ENCODE measurements at regions not wholly inside any gene's neighbourhood (a gene's known extent, or its start where the extent isn't known, plus 50 kb on each side); places are given as distances from the start of the nearest gene placed in this dataset.

DNA sequence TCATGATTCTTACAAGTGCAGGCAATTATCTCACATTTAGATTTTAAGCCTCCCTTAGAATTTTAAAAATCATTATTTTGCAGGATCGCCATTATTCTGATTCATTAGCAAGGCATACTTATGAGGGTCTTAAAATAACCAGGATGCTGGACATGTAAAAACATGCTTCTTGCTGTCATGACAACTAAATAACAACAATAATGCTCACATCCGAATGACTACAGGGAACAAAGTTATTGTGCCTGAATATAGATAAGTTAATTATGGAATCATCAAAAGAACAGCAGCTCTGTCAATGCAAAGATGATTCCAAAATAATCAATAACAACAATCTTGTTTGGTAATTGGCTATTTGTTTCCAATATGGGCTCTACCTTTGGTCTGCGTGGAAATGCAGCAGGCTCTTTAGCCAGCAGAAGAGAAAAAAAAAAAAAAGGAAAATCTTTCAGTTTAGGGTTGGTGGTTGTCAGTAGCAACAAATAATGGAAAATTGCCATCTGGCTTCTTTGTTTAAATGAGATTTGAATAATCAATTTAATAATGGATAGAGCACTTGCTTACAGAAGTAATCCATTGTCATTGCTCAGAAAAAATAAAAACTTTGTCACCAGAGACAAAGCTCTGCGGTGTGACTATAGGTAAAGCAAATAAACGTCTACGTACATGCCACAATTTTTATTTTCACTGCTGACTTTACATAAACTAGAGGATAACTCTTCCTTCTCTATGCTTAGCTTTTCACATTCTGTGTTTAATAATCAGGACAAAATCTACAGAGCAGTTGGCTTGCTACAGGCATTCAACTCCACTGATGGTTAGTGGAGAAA, 468.9 kb upstream of the TSHZ3 start:
- DNase-seq (ENCODE audit: low read depth), result no peak
- H3K4me3 ChIP-seq (ENCODE audit: low read depth, low read length), result no peak overlapping the region
- TF ChIP-seq, protein P1, sequence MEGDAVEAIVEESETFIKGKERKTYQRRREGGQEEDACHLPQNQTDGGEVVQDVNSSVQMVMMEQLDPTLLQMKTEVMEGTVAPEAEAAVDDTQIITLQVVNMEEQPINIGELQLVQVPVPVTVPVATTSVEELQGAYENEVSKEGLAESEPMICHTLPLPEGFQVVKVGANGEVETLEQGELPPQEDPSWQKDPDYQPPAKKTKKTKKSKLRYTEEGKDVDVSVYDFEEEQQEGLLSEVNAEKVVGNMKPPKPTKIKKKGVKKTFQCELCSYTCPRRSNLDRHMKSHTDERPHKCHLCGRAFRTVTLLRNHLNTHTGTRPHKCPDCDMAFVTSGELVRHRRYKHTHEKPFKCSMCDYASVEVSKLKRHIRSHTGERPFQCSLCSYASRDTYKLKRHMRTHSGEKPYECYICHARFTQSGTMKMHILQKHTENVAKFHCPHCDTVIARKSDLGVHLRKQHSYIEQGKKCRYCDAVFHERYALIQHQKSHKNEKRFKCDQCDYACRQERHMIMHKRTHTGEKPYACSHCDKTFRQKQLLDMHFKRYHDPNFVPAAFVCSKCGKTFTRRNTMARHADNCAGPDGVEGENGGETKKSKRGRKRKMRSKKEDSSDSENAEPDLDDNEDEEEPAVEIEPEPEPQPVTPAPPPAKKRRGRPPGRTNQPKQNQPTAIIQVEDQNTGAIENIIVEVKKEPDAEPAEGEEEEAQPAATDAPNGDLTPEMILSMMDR (IDR thresholded peaks at IDR 0.05; ENCODE audit: insufficient read depth, low read length), result no peak

DNA sequence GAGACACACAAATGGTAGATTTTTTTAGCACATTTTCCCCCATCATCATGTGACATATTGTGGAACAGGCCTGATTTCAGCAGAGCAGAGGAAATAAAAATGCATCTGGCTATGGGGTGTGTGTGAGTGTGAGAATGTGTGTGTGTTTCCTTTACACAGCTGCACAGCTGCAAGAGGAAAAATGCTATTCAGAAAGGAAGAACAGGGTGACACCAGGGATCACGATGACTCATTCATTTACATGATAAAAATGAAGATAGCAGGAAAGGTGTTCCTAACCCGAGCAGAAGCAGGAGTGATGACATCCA, 469.5 kb upstream of the TSHZ3 start:
- no peak overlapping the region for H3K4me3 ChIP-seq (ENCODE audit: low read depth, low read length)
- TF ChIP-seq, protein P1 (IDR thresholded peaks at IDR 0.05; ENCODE audit: insufficient read depth, low read length), result no peak
- DNase-seq (ENCODE audit: low read depth), result no peak

DNA sequence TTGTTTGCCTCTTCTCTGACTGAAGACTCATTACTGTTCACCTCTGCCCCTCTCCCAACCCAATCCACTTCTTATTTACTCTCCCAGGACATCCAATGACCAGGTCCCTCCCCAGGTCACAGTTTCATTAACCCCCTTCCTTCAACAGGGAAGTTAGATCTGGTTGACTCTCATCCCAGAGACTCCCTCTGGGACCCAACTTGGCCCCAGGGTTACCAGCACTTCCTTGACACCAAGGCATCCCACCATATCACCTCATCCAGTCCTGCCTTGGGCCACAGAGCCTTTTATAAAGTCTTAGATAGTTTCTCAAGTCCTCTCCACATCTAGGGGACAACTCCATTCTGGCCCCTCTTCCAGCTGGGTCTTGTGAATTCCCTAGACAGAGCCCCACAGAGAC, 470.6 kb upstream of the TSHZ3 start:
- no peak overlapping the region for H3K4me3 ChIP-seq (ENCODE audit: low read depth, low read length)
- DNase-seq (ENCODE audit: low read depth), result no peak
- TF ChIP-seq, protein P1 (IDR thresholded peaks at IDR 0.05; ENCODE audit: insufficient read depth, low read length), result no peak

DNA sequence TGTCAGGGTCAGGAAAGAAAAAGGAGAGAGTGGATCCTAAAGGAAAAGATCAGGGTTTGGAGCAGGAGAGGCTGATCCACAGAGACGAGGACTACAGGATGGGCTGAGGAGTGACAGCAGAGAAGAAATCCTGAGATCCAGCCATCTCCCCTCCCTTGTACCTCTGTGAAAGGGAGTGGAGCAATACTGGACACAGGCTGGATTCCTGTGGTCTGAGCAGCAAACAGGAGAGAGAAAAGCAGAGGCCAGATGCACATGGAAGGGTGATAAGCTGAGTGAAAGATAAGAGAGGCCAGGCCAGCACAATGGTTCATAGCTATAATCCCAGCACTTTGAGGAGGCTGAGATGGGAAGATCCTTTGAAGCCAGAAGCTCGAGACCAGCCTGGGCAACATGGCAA, 472.1 kb upstream of the TSHZ3 start:
- no peak for DNase-seq (ENCODE audit: low read depth)
- H3K4me3 ChIP-seq (ENCODE audit: low read depth, low read length), result no peak overlapping the region
- TF ChIP-seq, protein P1 (IDR thresholded peaks at IDR 0.05; ENCODE audit: insufficient read depth, low read length), result no peak

DNA sequence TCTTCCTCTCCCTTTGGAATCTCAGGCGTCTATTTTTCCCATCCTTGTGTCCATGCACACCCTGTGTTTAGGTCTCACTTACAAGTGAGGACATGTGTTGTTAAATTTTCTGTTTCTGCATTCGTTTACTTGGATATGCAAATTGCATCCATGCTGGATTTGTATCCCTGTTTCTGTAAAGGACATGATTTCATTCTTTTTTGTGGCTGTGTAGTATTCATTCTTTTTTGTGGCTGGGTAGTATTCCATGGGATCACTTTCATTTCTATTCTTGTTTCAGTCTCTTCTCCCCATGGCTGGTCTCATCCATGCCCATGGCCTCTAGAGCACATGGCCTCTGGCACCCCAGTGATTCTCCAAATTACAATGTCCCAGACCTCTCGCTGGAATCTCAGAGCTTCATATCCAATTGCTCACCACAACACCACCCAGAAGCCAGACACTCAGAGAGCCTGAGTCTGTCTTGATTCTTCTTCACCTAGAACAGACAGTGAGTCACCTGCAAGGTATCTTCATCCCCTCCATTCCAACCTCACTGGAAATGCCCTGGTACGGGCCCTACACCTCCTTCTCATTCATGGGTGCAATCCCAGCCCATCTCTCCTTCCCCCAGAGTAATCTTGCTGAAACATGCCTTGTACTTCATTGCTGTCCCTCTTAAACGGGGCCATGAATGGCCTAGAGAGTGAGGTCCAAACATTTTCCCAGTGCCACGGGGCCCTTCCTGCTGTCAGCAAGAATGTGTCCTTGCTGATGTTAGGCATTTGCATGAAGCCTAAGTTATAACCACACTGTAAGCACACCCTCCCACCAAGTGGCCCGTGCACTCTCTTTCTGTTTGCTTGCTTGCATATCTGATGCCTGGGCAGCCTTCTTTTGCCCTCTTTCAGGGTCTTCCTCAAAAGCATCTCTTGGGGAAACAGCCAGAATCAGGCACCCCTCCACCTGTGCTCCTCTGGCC, 476.2 kb upstream of the TSHZ3 start:
- DNase-seq (ENCODE audit: low read depth), result no peak
- TF ChIP-seq, protein P1 (IDR thresholded peaks at IDR 0.05; ENCODE audit: insufficient read depth, low read length), result no peak
- no peak overlapping the region for H3K4me3 ChIP-seq (ENCODE audit: low read depth, low read length)

DNA sequence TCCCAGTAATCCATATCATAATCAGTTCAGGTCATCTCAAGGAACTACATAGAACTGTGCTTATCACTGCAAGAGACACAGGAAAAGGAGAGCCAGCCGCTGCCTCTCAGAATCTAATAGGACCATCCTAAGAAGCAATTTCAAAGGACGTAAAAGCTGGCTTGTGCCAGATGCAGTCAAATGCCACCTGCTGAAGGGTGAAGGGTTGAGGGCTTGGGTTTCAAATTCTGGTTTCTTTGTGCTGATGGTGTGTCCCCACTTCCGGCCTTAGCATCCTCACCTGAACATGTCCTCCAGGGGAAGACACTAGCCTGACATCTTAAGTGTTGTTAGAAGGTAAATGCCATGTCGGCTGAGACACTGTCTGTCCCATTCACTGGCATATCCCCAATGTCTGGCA, 477.1 kb upstream of the TSHZ3 start:
- DNase-seq (ENCODE audit: low read depth), result no peak
- TF ChIP-seq, protein P1 (IDR thresholded peaks at IDR 0.05; ENCODE audit: insufficient read depth, low read length), result no peak
- no peak overlapping the region for H3K4me3 ChIP-seq (ENCODE audit: low read depth, low read length)
